ENCODE measurements at regions not wholly inside any gene's neighbourhood (a gene's known extent, or its start where the extent isn't known, plus 50 kb on each side); places are given as distances from the start of the nearest gene placed in this dataset.

DNA sequence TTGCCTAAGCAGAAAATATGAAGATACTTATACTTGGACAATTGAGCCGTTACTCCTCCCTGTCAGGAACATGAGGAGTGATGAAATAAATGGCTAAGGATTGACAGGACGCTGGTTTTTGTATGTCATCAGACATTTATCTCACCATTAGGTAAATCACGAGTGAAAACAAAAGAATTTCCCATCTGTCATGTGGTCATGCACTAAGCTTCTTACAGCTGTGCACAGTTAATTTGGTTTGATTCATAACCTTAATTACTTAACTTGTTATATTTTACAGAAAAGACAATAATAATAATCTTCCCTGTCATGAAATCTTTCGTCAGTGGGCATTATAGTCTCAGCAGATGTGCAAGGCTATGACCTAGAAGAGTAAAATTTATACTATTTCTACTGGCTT, 266.5 kb downstream of the HGF start:
- TF ChIP-seq CTCF (IDR thresholded peaks at IDR 0.05) (no peak), POLR2AphosphoS5 (IDR thresholded peaks at IDR 0.05) (no peak), EP300 (IDR thresholded peaks at IDR 0.05) (no peak)

Measured in suprapubic skin (tissue), 4 donors.